Right lobe of liver (tissue), 6 donors: ENCODE measurements at regions not wholly inside any gene's neighbourhood (a gene's known extent, or its start where the extent isn't known, plus 50 kb on each side); places are given as distances from the start of the nearest gene placed in this dataset.

Source experiments
- ATAC-seq, 4 donors: fragments of 200-7000 bp; cut with Tn5 transposase; one replicate each; pipeline ENCODE4 v1.9.1; 2020; ENCODE audit warnings: mild to moderate bottlenecking in 4 of 4, moderate library complexity in 4 of 4
- DNase-seq, 3 donors: peaks; one replicate each; pipeline ENCODE4 v3.0.0-alpha.2; 2020
- H3K27ac ChIP-seq, 3 donors: fragments of 200-600 bp; one replicate each; pipeline ENCODE4 v1.8.0; 2022
- H3K27me3 ChIP-seq, 2 donors: fragments of 200-600 bp; one replicate each; pipeline ENCODE4 v1.8.0; 2022
- H3K36me3 ChIP-seq, 4 donors: fragments of 200-600 bp; sonication (generic) in 1 of 4; one replicate each; pipeline versions ENCODE4 v1.5.1 to v1.8.0; 2017 to 2022; ENCODE audit warnings: control low read depth in 1 of 4
- H3K4me1 ChIP-seq, 4 donors: fragments of 200-600 bp; sonication (generic) in 1 of 4; one replicate each; pipeline versions ENCODE4 v1.5.1 to v1.8.0; 2017 to 2022; ENCODE audit warnings: control low read depth in 1 of 4
- H3K4me3 ChIP-seq, 3 donors: fragments of 200-600 bp; one replicate each; pipeline ENCODE4 v1.8.0; 2022
- H3K9me3 ChIP-seq, 4 donors: fragments of 200-600 bp; sonication (generic) in 1 of 4; one replicate each; pipeline versions ENCODE4 v1.5.1 to v1.8.0; 2017 to 2022; ENCODE audit warnings: control low read depth in 1 of 4
- POLR2A ChIP-seq: fragments of 450-650 bp; IDR thresholded peaks from one replicate; pipeline ENCODE4 v1.6.1; 2017; ENCODE audit warnings: antibody characterized with exemption, mild to moderate bottlenecking
- WGBS: methylation state at CpG from one replicate; pipeline ENCODE4 v1.1.6; 2018; ENCODE audit warnings: low coverage, low lambda C conversion rate; ENCODE audit not compliant: insufficient coverage; ENCODE audit errors: missing lambda C conversion rate; 5-methylcytosine and 5-hydroxymethylcytosine counted together
- intact Hi-C, 2 donors: fragments of 100-400 bp; cut with DNase I; formaldehyde crosslinking; loops; one replicate each; pipeline versions ENCODE4 v1.11.2 to v1.14.1; 2022
- TF ChIP-seq, protein P1 (sequence below), 4 donors: fragments of 200-600 bp in 3 of 4; fragments of 450-650 bp in 1 of 4; IDR thresholded peaks; one replicate each; pipeline versions ENCODE4 v1.5.1 to v1.8.0; 2016 to 2022; ENCODE audit warnings: antibody characterized with exemption in 4 of 4, mild to moderate bottlenecking in 2 of 4
- donor health status: DM: no; HTN: yes; CAD: no.
- donor health status: DM: no; HTN: no; CAD: no.
- donor health status: DM: no; HTN: no; CAD: no.
- donor health status: DM: no; HTN: yes; CAD: no.
- donor health status: DM: no; HTN: yes; CAD: no.

DNA sequence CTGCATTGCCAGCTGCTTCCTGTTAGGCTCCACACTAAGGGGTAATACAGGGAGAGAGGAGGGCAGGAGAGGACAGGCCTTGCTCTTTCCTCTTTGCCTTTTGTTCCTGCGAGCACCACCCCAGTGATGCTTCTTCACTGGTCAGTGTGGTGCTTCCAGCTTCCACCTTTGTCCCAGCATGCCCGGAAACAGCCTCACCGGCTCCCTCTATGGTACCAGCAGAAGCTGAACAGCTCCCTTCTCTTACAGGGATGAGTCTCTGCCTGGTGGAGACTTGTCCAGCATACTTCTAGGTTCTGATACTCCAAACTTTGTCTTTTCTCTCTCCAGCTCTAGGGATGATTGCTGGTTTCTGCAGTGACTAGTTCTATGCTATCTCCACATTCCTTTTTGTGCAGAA is 413.3 kb downstream of the TSN start:
- Histone ChIP-seq H3K4me3 (no peak overlapping the region), H3K27me3 (no peaks in the 10 kb centered on the region), H3K36me3 (no peaks in the 10 kb centered on the region), H3K27ac (no peak overlapping the region), H3K4me1 (no peaks in the 10 kb centered on the region), H3K9me3 (no peaks in the 10 kb centered on the region)
- 80% methylated on average over 1 of the region's 3 CpGs for WGBS
- no peak for DNase-seq
- no peak for ATAC-seq
- TF ChIP-seq, protein P1, sequence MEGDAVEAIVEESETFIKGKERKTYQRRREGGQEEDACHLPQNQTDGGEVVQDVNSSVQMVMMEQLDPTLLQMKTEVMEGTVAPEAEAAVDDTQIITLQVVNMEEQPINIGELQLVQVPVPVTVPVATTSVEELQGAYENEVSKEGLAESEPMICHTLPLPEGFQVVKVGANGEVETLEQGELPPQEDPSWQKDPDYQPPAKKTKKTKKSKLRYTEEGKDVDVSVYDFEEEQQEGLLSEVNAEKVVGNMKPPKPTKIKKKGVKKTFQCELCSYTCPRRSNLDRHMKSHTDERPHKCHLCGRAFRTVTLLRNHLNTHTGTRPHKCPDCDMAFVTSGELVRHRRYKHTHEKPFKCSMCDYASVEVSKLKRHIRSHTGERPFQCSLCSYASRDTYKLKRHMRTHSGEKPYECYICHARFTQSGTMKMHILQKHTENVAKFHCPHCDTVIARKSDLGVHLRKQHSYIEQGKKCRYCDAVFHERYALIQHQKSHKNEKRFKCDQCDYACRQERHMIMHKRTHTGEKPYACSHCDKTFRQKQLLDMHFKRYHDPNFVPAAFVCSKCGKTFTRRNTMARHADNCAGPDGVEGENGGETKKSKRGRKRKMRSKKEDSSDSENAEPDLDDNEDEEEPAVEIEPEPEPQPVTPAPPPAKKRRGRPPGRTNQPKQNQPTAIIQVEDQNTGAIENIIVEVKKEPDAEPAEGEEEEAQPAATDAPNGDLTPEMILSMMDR (IDR thresholded peaks at IDR 0.05): no peak
- no peak for TF ChIP-seq POLR2A
- intact Hi-C loops: no loop called here

DNA sequence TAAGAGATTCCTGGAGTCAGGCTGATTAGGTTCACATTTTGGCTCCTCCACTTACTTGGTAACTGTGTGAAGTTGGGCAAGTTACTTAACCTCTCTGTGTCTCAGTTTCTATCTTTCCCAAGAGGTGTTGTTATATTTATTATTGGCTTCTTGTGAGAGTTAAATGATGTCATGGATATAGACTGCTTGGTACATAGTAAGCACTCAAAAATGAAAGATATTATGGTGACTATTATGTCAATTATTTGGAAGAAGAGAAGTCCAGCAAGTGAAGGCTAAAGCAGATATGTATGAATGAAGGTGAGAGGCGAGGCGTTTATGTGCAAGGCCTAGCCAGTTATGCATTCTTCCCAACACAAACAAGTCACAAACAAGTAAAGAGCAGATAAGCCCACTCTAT is 417.4 kb downstream of the TSN start:
- Histone ChIP-seq H3K36me3 (no peaks in the 10 kb centered on the region), H3K9me3 (no peaks in the 10 kb centered on the region), H3K27ac (no peak overlapping the region), H3K4me1 (no peaks in the 10 kb centered on the region), H3K4me3 (no peak overlapping the region), H3K27me3 (no peaks in the 10 kb centered on the region)
- WGBS: 60% methylated on average over 2 of the region's 2 CpGs
- intact Hi-C loops: no loop called here
- DNase-seq (no peak), ATAC-seq (no peak)
- TF ChIP-seq, protein P1 (IDR thresholded peaks at IDR 0.05): no peak
- no peak for TF ChIP-seq POLR2A

DNA sequence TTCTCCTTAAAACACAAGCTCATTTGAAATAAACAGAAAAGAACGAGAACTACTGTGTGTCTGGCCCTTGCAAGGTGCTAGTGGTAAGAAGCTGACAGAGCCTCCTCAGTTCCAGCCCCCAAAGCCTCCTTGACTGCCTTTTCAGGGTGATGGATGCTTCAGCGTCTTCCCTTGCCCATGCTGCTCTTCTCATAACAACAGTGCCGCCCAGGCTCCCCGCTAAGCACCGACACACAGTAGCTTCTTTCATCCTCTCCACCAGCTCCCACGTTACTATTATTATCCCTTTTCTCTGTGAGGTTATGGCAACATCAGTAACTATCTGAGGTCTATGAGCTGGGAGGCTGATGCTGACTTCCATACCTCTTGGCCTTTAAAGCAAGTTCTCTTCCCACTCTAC is 418.6 kb downstream of the TSN start:
- 42% methylated on average over 2 of the region's 6 CpGs for WGBS
- no peaks in the 10 kb centered on the region for H3K36me3 ChIP-seq
- H3K4me1 ChIP-seq: no peaks in the 10 kb centered on the region
- ATAC-seq (no peak), DNase-seq (no peak)
- TF ChIP-seq POLR2A: no peak
- TF ChIP-seq, protein P1 (IDR thresholded peaks at IDR 0.05): no peak
- no peaks in the 10 kb centered on the region for H3K9me3 ChIP-seq
- H3K4me3 ChIP-seq: no peak overlapping the region
- no peak overlapping the region for H3K27ac ChIP-seq
- intact Hi-C loops: no loop called here
- H3K27me3 ChIP-seq: no peaks in the 10 kb centered on the region

DNA sequence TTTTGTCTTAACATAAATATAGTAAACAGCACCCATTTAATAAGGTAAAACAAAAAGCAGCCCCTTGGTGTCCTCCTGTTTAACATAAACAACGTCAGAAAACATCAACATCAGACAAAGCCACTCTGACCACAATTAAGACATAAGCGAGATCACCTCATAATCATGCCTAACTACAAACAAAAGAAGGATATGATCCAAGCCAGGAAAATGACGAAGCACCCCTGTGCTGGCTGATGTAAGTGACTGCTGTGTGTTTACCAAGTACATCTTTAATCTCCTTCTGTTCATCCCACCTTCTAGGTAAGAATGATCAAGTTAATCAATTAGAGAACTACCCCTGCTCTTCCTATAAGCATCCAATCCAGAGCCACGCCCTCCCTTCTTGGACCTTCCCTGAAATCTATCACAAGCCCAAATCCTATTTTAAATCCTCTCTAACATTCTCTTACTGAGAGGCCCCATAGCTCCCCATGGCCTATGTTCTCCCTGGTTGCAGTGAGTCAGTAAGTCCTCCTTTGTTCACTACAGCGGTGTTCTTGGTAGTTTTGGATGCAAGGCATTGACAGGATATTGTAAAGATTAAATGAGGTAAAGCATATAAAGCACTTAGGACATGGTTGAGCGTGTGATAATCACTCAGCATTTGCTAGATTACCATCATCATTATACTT is 424.2 kb downstream of the TSN start:
- no peak for DNase-seq
- ATAC-seq: no peak
- WGBS: 51% methylated on average over 6 of the region's 6 CpGs
- no peak overlapping the region for H3K4me3 ChIP-seq
- no peak overlapping the region for H3K27ac ChIP-seq
- no peaks in the 10 kb centered on the region for H3K9me3 ChIP-seq
- H3K4me1 ChIP-seq: no peaks in the 10 kb centered on the region
- intact Hi-C loops: no loop called here
- H3K36me3 ChIP-seq: no peaks in the 10 kb centered on the region
- TF ChIP-seq POLR2A: no peak
- TF ChIP-seq, protein P1 (IDR thresholded peaks at IDR 0.05): no peak
- no peaks in the 10 kb centered on the region for H3K27me3 ChIP-seq

DNA sequence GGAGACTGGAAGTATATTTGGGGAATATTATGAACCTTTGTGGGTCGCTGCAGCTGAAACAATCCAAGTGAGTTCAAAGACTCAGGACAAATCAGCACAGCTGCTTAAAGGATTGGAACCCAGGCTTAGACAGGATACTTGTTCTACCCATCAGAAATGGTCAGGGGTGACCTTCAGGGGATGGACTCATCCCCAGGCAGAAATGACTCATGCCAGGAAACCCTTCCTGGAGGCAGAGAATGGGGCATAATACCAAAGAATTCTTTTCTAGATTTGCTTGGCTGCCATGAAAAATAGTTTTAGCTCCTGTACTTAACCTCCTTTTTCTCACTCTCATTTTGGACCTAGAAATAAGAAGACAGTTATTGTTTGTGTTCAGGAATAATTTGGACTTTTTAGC is 425.5 kb downstream of the TSN start:
- TF ChIP-seq, protein P1 (IDR thresholded peaks at IDR 0.05): no peak
- no peak for TF ChIP-seq POLR2A
- no peaks in the 10 kb centered on the region for H3K4me1 ChIP-seq
- no peak for DNase-seq

More for the DNA sequence above, 425.5 kb downstream of the TSN start:
- Histone ChIP-seq H3K4me3 (no peak overlapping the region), H3K36me3 (no peaks in the 10 kb centered on the region), H3K27me3 (no peaks in the 10 kb centered on the region), H3K27ac (no peak overlapping the region), H3K9me3 (no peaks in the 10 kb centered on the region)
- 100% methylated on average over 1 of the region's 1 CpG for WGBS
- intact Hi-C loops: no loop called here
- no peak for ATAC-seq
